Mucosa of rectum (tissue), 2 donors: ENCODE measurements at regions not wholly inside any gene's neighbourhood (a gene's known extent, or its start where the extent isn't known, plus 50 kb on each side); places are given as distances from the start of the nearest gene placed in this dataset.

Experiments used
- H3K27ac ChIP-seq, 2 donors: one replicate each; pipeline ENCODE4 v1.7.0; 2013; ENCODE audit warnings: inconsistent platforms in 2 of 2, low read depth in 2 of 2, low read length in 2 of 2
- H3K27me3 ChIP-seq, 2 donors: one replicate each; pipeline ENCODE4 v1.7.0; 2013; ENCODE audit warnings: low read length in 2 of 2; ENCODE audit not compliant: control insufficient read depth in 2 of 2, insufficient read depth in 2 of 2
- H3K36me3 ChIP-seq, 2 donors: one replicate each; pipeline ENCODE4 v1.7.0; 2013; ENCODE audit warnings: low read length in 2 of 2; ENCODE audit not compliant: control insufficient read depth in 2 of 2, insufficient read depth in 2 of 2
- H3K4me1 ChIP-seq, 2 donors: one replicate each; pipeline ENCODE4 v1.7.0; 2013; ENCODE audit warnings: low read length in 2 of 2, mild to moderate bottlenecking in 1 of 2; ENCODE audit not compliant: control insufficient read depth in 2 of 2, insufficient read depth in 2 of 2
- H3K4me3 ChIP-seq, 2 donors: one replicate each; pipeline ENCODE4 v1.7.0; 2013; ENCODE audit warnings: low read length in 2 of 2
- H3K9ac ChIP-seq, 2 donors: one replicate each; pipeline ENCODE4 v1.7.0; 2013; ENCODE audit warnings: low read length in 2 of 2, low read depth in 1 of 2, mild to moderate bottlenecking in 1 of 2
- H3K9me3 ChIP-seq, 2 donors: one replicate each; pipeline ENCODE4 v1.7.0; 2013; ENCODE audit warnings: low read length in 2 of 2; ENCODE audit not compliant: control insufficient read depth in 2 of 2
- donor health status: healthy.
- donor health status: Normal muscosa, but diverticular disease.

DNA sequence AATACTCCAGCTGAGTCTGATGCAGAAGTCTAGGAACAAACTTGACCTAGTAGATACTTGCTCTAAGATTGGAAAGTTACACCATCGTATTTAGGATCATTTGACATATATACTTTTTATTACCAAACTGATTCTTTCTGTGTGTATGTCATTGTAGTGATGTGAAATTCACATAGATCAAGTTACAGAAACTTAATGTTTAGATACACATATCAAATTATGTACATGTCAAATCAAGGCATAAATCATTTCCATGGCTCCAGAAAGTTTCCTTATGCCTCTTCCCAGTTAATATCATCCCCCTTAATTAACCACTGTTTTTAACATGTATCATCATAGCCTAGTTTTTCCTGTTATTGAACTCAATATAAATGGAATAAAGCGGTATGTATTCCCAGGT lies 292.0 kb upstream of the CDH11 start:
- Histone ChIP-seq H3K9me3 (peaks cover 0 to 3% of the 10 kb centered on the region in 2 donors), H3K27ac (no peak overlapping the region), H3K9ac (no peak overlapping the region), H3K27me3 (no peaks in the 10 kb centered on the region), H3K4me1 (no peaks in the 10 kb centered on the region), H3K4me3 (no peak overlapping the region), H3K36me3 (no peaks in the 10 kb centered on the region)

DNA sequence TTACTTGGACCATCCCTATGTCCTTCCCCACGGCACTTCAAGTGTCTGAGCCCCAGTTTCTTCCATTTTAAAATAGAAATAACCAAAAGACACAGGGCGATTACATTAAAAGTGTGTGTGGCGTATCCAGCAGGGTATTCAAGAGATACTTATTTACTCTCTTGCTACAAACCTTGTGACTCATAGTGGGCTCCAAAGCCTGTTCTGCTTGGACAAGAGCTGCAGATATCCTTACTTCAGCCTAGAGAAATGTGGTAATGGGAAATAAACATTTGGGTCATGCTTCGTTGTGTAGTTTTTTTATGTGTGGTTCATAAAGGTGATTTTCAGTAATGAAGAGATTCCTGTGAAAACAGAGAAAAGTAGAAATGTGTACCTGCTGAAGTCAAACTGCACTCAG lies 288.9 kb upstream of the CDH11 start:
- H3K27ac ChIP-seq, result no peak overlapping the region

DNA sequence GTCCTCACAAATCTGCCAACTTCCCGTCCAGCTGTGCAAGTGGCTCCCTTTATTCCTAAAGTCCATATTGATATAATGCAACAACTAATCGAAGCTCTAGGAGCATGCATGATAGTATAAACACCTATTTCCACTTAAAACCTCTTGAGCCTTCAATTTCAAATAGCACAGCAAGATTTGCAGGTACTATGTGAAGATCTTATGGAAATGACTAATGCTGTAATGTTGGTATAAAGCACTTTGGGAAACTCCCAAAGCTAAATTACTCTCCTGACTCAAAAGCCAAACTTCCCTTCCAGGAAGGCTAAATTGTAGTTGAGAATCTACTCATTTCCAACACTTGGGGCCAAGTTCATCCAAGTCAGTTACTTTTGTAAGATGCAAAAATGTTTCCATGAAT lies 287.6 kb upstream of the CDH11 start:
- Histone ChIP-seq H3K9ac (no peak overlapping the region), H3K36me3 (no peaks in the 10 kb centered on the region), H3K27me3 (no peaks in the 10 kb centered on the region), H3K9me3 (no peaks in the 10 kb centered on the region), H3K4me3 (no peak overlapping the region), H3K27ac (no peak overlapping the region), H3K4me1 (no peaks in the 10 kb centered on the region)

More for the DNA sequence above, 288.9 kb upstream of the CDH11 start:
- H3K4me3 ChIP-seq, result no peak overlapping the region
- no peaks in the 10 kb centered on the region for H3K4me1 ChIP-seq
- no peaks in the 10 kb centered on the region for H3K36me3 ChIP-seq
- H3K9me3 ChIP-seq, result no peaks in the 10 kb centered on the region
- H3K9ac ChIP-seq, result no peak overlapping the region
- no peaks in the 10 kb centered on the region for H3K27me3 ChIP-seq

DNA sequence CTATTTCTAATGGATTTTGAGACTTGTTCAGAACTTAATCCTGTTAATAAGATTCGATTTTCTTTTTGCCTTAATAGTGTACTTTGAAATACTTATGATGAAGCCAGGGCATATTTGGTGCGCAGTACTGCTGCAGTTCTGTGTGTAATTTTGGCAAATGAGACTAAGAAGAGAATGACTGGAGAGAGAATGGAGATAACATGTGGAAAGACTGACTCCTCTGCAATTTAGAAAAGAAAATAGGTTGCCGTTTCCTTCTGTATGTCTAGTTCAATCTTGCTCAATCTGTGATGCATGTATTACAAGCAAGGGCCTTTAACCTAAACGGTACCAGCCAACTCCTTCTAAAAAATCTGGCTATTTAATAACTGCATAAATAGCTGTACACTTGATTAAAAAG lies 285.1 kb upstream of the CDH11 start:
- no peak overlapping the region for H3K27ac ChIP-seq
- no peak overlapping the region for H3K4me3 ChIP-seq
- H3K36me3 ChIP-seq, result no peaks in the 10 kb centered on the region
- H3K9ac ChIP-seq, result no peak overlapping the region
- H3K27me3 ChIP-seq, result no peaks in the 10 kb centered on the region
- no peaks in the 10 kb centered on the region for H3K4me1 ChIP-seq
- peaks cover 0 to 2% of the 10 kb centered on the region in 2 donors for H3K9me3 ChIP-seq

DNA sequence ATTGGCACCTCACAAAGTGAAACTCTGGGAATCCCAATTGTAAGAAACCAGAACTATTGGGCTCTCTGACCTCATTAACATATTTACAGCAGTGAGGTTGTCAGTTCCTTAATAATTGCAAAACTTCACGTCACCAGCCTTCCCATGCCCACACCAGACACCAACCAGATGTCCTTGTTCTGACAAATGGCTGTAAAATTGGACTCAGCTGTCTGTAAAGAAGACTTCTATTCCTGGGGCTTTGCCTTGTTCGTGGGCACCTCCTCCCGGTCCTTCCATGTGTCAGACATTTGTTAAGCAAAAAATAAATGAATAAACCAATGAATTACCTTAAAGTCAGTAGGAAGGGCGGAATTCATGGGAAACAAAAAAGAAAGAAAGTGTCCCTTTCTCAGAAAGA lies 284.3 kb upstream of the CDH11 start:
- H3K27ac ChIP-seq, result no peak overlapping the region
- H3K9me3 ChIP-seq, result peaks cover 0 to 2% of the 10 kb centered on the region in 2 donors
- H3K27me3 ChIP-seq, result no peaks in the 10 kb centered on the region
- H3K36me3 ChIP-seq, result no peaks in the 10 kb centered on the region
- no peak overlapping the region for H3K4me3 ChIP-seq
- no peak overlapping the region for H3K9ac ChIP-seq
- no peaks in the 10 kb centered on the region for H3K4me1 ChIP-seq

DNA sequence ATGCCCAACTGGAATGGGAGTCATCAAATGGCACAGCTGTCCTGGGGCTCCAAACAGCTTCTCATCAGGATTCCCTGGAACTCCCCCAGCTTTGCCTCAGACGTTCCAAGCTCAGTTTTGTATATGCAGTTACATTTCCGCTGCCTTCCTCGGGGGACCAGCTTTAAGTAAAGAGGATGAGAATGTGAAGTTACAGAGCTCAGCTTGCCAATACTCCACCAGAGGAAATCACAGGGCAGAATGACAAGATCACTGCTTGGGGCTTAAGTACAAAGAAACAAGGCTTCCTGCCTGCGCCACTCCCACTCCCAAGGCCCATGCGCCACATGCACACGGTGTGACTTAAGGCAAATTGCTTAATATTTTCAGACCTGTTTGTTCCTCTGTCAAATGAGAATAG lies 272.4 kb upstream of the CDH11 start:
- Histone ChIP-seq H3K4me3 (no peak overlapping the region), H3K36me3 (no peaks in the 10 kb centered on the region), H3K27me3 (no peaks in the 10 kb centered on the region), H3K27ac (no peak overlapping the region), H3K9ac (no peak overlapping the region), H3K4me1 (no peaks in the 10 kb centered on the region), H3K9me3 (peaks cover 2 to 4% of the 10 kb centered on the region in 2 donors)

DNA sequence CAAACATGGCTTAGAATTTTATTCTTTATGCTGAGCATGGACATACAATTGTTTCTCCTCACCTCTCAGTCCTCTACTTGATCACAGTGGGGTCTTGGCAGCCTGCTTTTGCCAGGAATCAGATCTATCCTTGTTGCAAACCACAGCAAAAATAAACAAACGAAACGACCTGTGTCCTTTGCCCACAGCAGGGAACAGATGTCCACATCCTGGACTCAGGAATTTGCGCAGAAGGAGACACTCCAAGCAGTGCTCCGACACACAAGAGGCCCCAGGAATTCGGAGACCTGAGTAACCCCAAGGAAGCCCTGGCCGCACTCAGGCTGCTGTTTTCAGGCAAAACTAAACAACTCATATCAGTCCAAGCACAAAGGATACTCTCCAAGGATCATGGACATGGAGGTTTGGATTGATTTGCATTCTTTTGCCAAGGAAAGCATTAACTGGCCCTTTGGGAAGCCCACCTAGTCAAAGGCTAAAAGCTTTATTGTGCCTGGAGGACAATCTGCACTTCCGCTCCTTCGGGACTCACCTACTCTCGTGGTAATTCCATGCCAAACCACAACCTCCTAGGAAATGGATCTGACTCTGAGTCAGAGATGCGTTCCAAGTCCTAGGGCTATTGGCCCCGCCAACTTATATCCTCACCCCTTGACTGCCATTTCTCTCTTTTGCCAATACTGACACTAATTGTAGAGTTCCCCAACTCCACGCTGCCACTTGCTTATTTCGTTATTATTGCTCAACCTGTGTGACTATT lies 271.1 kb upstream of the CDH11 start:
- no peaks in the 10 kb centered on the region for H3K4me1 ChIP-seq
- no peak overlapping the region for H3K27ac ChIP-seq
- H3K9me3 ChIP-seq, result peaks cover 2 to 4% of the 10 kb centered on the region in 2 donors
- no peaks in the 10 kb centered on the region for H3K27me3 ChIP-seq
- H3K9ac ChIP-seq, result no peak overlapping the region
- no peak overlapping the region for H3K4me3 ChIP-seq
- no peaks in the 10 kb centered on the region for H3K36me3 ChIP-seq

DNA sequence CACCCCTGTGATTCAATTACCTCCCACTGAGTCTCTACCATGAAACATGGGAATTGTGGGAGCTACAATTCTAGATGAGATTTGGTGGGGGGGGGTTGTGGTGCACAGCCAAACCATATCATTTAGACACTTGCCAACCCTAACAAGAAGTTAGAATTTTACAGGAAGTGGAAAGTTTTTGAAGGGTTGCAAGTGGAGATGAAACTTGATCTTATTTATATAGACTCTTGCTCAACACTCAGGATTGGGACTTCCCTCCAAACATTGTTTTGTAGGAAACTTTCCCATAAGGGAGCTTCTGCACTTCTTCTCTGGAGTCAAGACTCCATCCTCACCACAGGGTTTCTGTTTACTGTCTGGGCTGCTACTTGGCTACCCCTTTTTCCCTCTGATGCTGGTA lies 266.7 kb upstream of the CDH11 start:
- Histone ChIP-seq H3K36me3 (no peaks in the 10 kb centered on the region), H3K27me3 (no peaks in the 10 kb centered on the region), H3K4me3 (no peak overlapping the region), H3K27ac (no peak overlapping the region), H3K9ac (no peak overlapping the region), H3K4me1 (no peaks in the 10 kb centered on the region), H3K9me3 (peaks cover 0 to 2% of the 10 kb centered on the region in 2 donors)

DNA sequence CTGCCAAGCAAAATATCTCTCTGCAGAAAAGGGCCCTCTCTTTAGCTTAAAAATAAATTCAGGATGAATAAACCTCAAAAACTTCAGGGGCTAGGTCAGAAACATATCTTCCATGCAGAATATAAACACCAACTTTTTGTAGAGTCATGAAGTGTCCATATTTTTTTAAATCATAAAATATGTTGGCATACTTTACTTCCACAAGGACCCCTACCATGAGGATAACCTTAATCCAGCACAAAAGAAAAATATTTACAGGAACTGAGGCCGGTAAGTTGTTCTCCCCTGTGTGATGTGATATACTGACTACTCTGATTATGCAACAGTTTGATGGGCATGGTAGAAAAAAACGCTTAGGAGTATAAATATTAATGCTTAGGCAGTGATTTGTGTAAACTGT lies 264.8 kb upstream of the CDH11 start:
- Histone ChIP-seq H3K4me1 (no peaks in the 10 kb centered on the region), H3K9ac (no peak overlapping the region), H3K36me3 (no peaks in the 10 kb centered on the region), H3K27me3 (no peaks in the 10 kb centered on the region), H3K27ac (no peak overlapping the region), H3K9me3 (peaks cover 0 to 2% of the 10 kb centered on the region in 2 donors), H3K4me3 (no peak overlapping the region)

DNA sequence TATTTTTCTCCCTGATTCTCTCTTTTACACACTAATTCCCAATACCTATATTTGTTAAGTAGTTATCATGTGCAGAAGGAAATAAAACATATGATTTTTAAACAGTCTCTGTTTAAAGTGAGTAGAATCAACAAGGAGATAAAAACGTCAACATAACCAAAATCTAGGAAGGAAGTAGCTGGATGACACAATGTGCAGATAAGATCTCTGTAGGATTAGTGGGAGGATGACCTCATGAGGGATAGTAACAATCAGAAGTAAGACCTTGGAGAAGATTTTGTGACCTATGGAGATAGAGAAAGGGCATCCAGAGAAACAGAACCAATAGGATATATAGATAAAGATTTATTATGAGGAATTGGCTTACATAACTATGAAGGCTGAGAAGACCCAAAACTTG lies 262.6 kb upstream of the CDH11 start:
- Histone ChIP-seq H3K9me3 (no peaks in the 10 kb centered on the region), H3K36me3 (no peaks in the 10 kb centered on the region), H3K4me3 (no peak overlapping the region), H3K27me3 (no peaks in the 10 kb centered on the region), H3K9ac (no peak overlapping the region), H3K4me1 (no peaks in the 10 kb centered on the region), H3K27ac (no peak overlapping the region)
